ENCODE measurements at regions not wholly inside any gene's neighbourhood (a gene's known extent, or its start where the extent isn't known, plus 50 kb on each side); places are given as distances from the start of the nearest gene placed in this dataset.

- Histone ChIP-seq H3K4me1 (ENCODE audit: control insufficient read depth, insufficient read depth, low read length) (no peaks in the 10 kb centered on the region), H3K9me3 (ENCODE audit: control insufficient read depth, insufficient read depth, low read depth, low read length) (no peaks in the 10 kb centered on the region), H3K4me3 (ENCODE audit: low read depth, low read length) (no peak overlapping the region), H3K36me3 (ENCODE audit: control insufficient read depth in 2 of 2, insufficient read depth in 1 of 2, low read length in 2 of 2) (no peaks in the 10 kb centered on the region), H3K27ac (ENCODE audit: extremely low read depth, low read depth, low read length) (no peak overlapping the region)
- POLR2A ChIA-PET = no interaction called here
- no peak for TF ChIP-seq HOXD13 (CRISPR knock-in tag; IDR thresholded peaks at IDR 0.05; ENCODE audit: borderline replicate concordance)
- TF ChIP-seq ATF2 (tag by site-specific recombination; IDR thresholded peaks at IDR 0.05; ENCODE audit: low read depth) = no peak
- TF ChIP-seq ZNF341 (tag by site-specific recombination; IDR thresholded peaks at IDR 0.05; ENCODE audit: low read depth) = no peak
- no peak for TF ChIP-seq ZNF639 (tag by site-specific recombination; IDR thresholded peaks at IDR 0.05)
- TF ChIP-seq ZNF211 (tag by site-specific recombination; IDR thresholded peaks at IDR 0.05; ENCODE audit: low read depth) = no peak
- TF ChIP-seq ZNF645 (tag by site-specific recombination; IDR thresholded peaks at IDR 0.05) = no peak
- TF ChIP-seq ZNF544 (tag by site-specific recombination; IDR thresholded peaks at IDR 0.05) = no peak
- TF ChIP-seq ZNF530 (tag by site-specific recombination; IDR thresholded peaks at IDR 0.05; ENCODE audit: low read depth) = no peak
- no peak for TF ChIP-seq ZNF398 (tag by site-specific recombination; IDR thresholded peaks at IDR 0.05)
- no peak for TF ChIP-seq ZEB2 (tag by site-specific recombination; IDR thresholded peaks at IDR 0.05)
- TF ChIP-seq ZFP69B (tag by site-specific recombination; IDR thresholded peaks at IDR 0.05) = no peak
- no peak for TF ChIP-seq ZNF621 (tag by site-specific recombination; IDR thresholded peaks at IDR 0.05)
- TF ChIP-seq ZNF473 (tag by site-specific recombination; IDR thresholded peaks at IDR 0.05) = no peak
- no peak for TF ChIP-seq ZNF549 (tag by site-specific recombination; IDR thresholded peaks at IDR 0.05)
- TF ChIP-seq ZNF10 (tag by site-specific recombination; IDR thresholded peaks at IDR 0.05) = no peak
- CTCF ChIA-PET = interaction anchor here (0.6 kb wide), 3 partner anchors 87 to 287 kb away, joined by 3 to 4 read pairs (median 3); no protein-coding TSS in a partner anchor
These were observed 212.1 kb downstream of the PHLDA1 start for GRCh38 chr12:75819512-75819911.

- Histone ChIP-seq H3K27ac (ENCODE audit: extremely low read depth, low read depth, low read length) (no peak overlapping the region), H3K9me3 (ENCODE audit: control insufficient read depth, insufficient read depth, low read depth, low read length) (no peaks in the 10 kb centered on the region), H3K36me3 (ENCODE audit: control insufficient read depth in 2 of 2, insufficient read depth in 1 of 2, low read length in 2 of 2) (no peaks in the 10 kb centered on the region), H3K4me3 (ENCODE audit: low read depth, low read length) (no peak overlapping the region), H3K4me1 (ENCODE audit: control insufficient read depth, insufficient read depth, low read length) (no peaks in the 10 kb centered on the region)
- CTCF ChIA-PET = interaction anchor here (0.6 kb wide), 3 partner anchors 86 to 286 kb away, joined by 3 to 4 read pairs (median 3); no protein-coding TSS in a partner anchor
- TF ChIP-seq HIC1 (tag by site-specific recombination; IDR thresholded peaks at IDR 0.05) = no peak
- POLR2A ChIA-PET = no interaction called here
These were observed 212.7 kb downstream of the PHLDA1 start for GRCh38 chr12:75818863-75819262.
